Glomerular visceral epithelial cell (primary cell): ENCODE measurements at regions not wholly inside any gene's neighbourhood (a gene's known extent, or its start where the extent isn't known, plus 50 kb on each side); places are given as distances from the start of the nearest gene placed in this dataset.

Source experiments
- DNase-seq: peaks from one replicate; pipeline ENCODE4 v3.0.0-alpha.2; 2016; ENCODE audit errors: extremely low spot score

GRCh38 chr4:126028876-126029275 is 714.1 kb downstream of the FAT4 start:
- no peak for DNase-seq

- no peak for DNase-seq
These were observed 722.5 kb downstream of the FAT4 start for GRCh38 chr4:126037231-126037630.

GRCh38 chr4:126038502-126039144 is 723.9 kb downstream of the FAT4 start:
- no peak for DNase-seq

- no peak for DNase-seq
These were observed 731.4 kb downstream of the FAT4 start for GRCh38 chr4:126046081-126046614.

GRCh38 chr4:126047114-126047513 is 732.4 kb downstream of the FAT4 start:
- no peak for DNase-seq

- DNase-seq, result peak; percentile 1
These were observed 737.1 kb downstream of the FAT4 start for GRCh38 chr4:126051689-126052424.

GRCh38 chr4:126056116-126056650 is 741.4 kb downstream of the FAT4 start:
- no peak for DNase-seq

- DNase-seq, result no peak
These were observed 742.6 kb downstream of the FAT4 start for GRCh38 chr4:126057371-126057770.

GRCh38 chr4:126058596-126058995 is 743.8 kb downstream of the FAT4 start:
- no peak for DNase-seq

GRCh38 chr4:126061655-126062054 is 746.9 kb downstream of the FAT4 start:
- DNase-seq, result no peak

GRCh38 chr4:126065016-126065415 is 750.3 kb downstream of the FAT4 start:
- DNase-seq, result no peak

GRCh38 chr4:126071346-126072333 is 756.9 kb downstream of the FAT4 start:
- peak; percentile 20 for DNase-seq

GRCh38 chr4:126081336-126081735 is 766.6 kb downstream of the FAT4 start:
- DNase-seq, result no peak

- DNase-seq, result no peak
These were observed 771.3 kb downstream of the FAT4 start for GRCh38 chr4:126086041-126086440.

GRCh38 chr4:126087101-126087500 is 772.3 kb downstream of the FAT4 start:
- DNase-seq, result no peak

- no peak for DNase-seq
These were observed 782.5 kb downstream of the FAT4 start for GRCh38 chr4:126097155-126097799.

GRCh38 chr4:126106658-126107057 is 791.9 kb downstream of the FAT4 start:
- DNase-seq, result no peak

- no peak for DNase-seq
These were observed 795.1 kb downstream of the FAT4 start for GRCh38 chr4:126109836-126110235.

GRCh38 chr4:126113058-126113457 is 798.3 kb downstream of the FAT4 start:
- no peak for DNase-seq

- no peak for DNase-seq
These were observed 809.0 kb downstream of the FAT4 start for GRCh38 chr4:126123611-126124325.

GRCh38 chr4:126124818-126125217 is 810.1 kb downstream of the FAT4 start:
- DNase-seq, result no peak
